HCT116 (cell line): ENCODE measurements at regions not wholly inside any gene's neighbourhood (a gene's known extent, or its start where the extent isn't known, plus 50 kb on each side); places are given as distances from the start of the nearest gene placed in this dataset.

Source experiments
- ATAC-seq: fragments of 200-7000 bp; cut with Tn5 transposase; 2 replicates; pipeline ENCODE4 v1.9.1; 2020; ENCODE audit warnings: mild to moderate bottlenecking, moderate library complexity
- BruUV-seq: library from RNA; stranded (reverse); fragments of 400-500 nt; replicated peaks from 2 replicates; lab custom pipeline; 2021; lab: Mats Ljungman, UMichigan
- CTCF ChIA-PET: fragments of 300-600 bp; sonication (Branson Sonifier 250); formaldehyde crosslinking; loops from one replicate; lab custom pipeline; 2021; ENCODE audit warnings: antibody characterized with exemption; lab: Charles Lee
- POLR2A ChIA-PET: fragments of 300-600, 350-600 bp; sonication (Branson Sonifier 250); formaldehyde crosslinking; loops from one replicate; lab custom pipeline; 2021; ENCODE audit warnings: antibody characterized with exemption; lab: Charles Lee
- RAD21 ChIA-PET, 2 experiments: fragments of 300-600 bp; sonication (Branson Sonifier 250); formaldehyde crosslinking; loops; one replicate each; lab custom pipeline; 2023; ENCODE audit warnings: low total read pairs in 2 of 2; ENCODE audit not compliant: uncharacterized antibody in 2 of 2, unreplicated experiment in 2 of 2, low non-redundant PET in 1 of 2; lab: Charles Lee
- DNase-seq: peaks from one replicate; pipeline ENCODE4 v3.0.0-alpha.2; 2010; ENCODE audit warnings: low read depth, low spot score
- H2AFZ ChIP-seq: fragments of 200-600 bp; shearing (Covaris generic), sonication (generic); 2 replicates; pipeline ENCODE4 v1.6.1; 2017; ENCODE audit warnings: low read depth, mixed run types, mixed read lengths, antibody characterized with exemption, low read length; ENCODE audit not compliant: poor library complexity, severe bottlenecking
- H3K27ac ChIP-seq: 2 replicates; pipeline ENCODE4 v1.5.1; 2012; ENCODE audit warnings: low read depth, low read length
- H3K27me3 ChIP-seq: fragments of 200-600 bp; sonication (generic); 2 replicates; pipeline ENCODE4 v1.6.1; 2016; ENCODE audit warnings: mixed run types, low read length, mixed read lengths; ENCODE audit not compliant: insufficient read depth
- H3K36me3 ChIP-seq, 2 experiments: fragments of 200-500 bp in 1 of 2; fragments of 200-600 bp in 1 of 2; sonication (Bioruptor generic) in 1 of 2; sonication (generic) in 1 of 2; 2 replicates each; pipeline versions ENCODE4 v1.5.1 to v1.6.1; 2014 to 2016; ENCODE audit warnings: low read length in 2 of 2, inconsistent platforms in 1 of 2, mixed read lengths in 1 of 2, mixed run types in 1 of 2; ENCODE audit not compliant: insufficient read depth in 2 of 2, control insufficient read depth in 1 of 2
- H3K4me1 ChIP-seq, 2 experiments: fragments of 200-600 bp in 1 of 2; sonication (generic) in 1 of 2; 2 replicates each; pipeline versions ENCODE4 v1.5.1 to v1.6.1; 2012 to 2017; ENCODE audit warnings: low read length in 2 of 2, inconsistent platforms in 1 of 2, mild to moderate bottlenecking in 1 of 2, mixed read lengths in 1 of 2, mixed run types in 1 of 2, moderate library complexity in 1 of 2; ENCODE audit not compliant: insufficient read depth in 2 of 2, control insufficient read depth in 1 of 2
- H3K4me2 ChIP-seq: fragments of 200-600 bp; sonication (generic); 2 replicates; pipeline ENCODE4 v1.6.1; 2017; ENCODE audit warnings: mixed run types, low read length, mixed read lengths
- H3K4me3 ChIP-seq, 2 experiments: fragments of 200-600 bp in 1 of 2; sonication (generic) in 1 of 2; replicated peaks in 1 of 2; 2 replicates each; pipeline ENCODE4 v1.5.1; 2011 to 2016; ENCODE audit warnings: low read length in 2 of 2, control low read depth in 1 of 2, low read depth in 1 of 2, mild to moderate bottlenecking in 1 of 2, mixed read lengths in 1 of 2, mixed run types in 1 of 2
- H3K79me2 ChIP-seq: fragments of 200-600 bp; sonication (generic); 2 replicates; pipeline ENCODE4 v1.6.1; 2017; ENCODE audit warnings: mild to moderate bottlenecking, mixed run types, low read length, moderate library complexity, mixed read lengths; ENCODE audit not compliant: insufficient read depth
- H3K9ac ChIP-seq: fragments of 200-600 bp; sonication (generic); 2 replicates; pipeline ENCODE4 v1.6.1; 2016; ENCODE audit warnings: low read length, mixed read lengths
- H3K9me2 ChIP-seq: fragments of 200-600 bp; sonication (generic), shearing (Covaris generic); 2 replicates; pipeline ENCODE4 v1.6.1; 2017; ENCODE audit warnings: mixed run types, mild to moderate bottlenecking, moderate library complexity; ENCODE audit not compliant: insufficient read depth
- H3K9me3 ChIP-seq, 2 experiments: fragments of 200-500 bp in 1 of 2; fragments of 200-600 bp in 1 of 2; sonication (Bioruptor generic) in 1 of 2; sonication (generic) in 1 of 2; 2 replicates each; pipeline ENCODE4 v1.6.1; 2014 to 2017; ENCODE audit warnings: low read length in 2 of 2, mixed read lengths in 2 of 2, inconsistent platforms in 1 of 2, low read depth in 1 of 2, mild to moderate bottlenecking in 1 of 2, mixed run types in 1 of 2, moderate library complexity in 1 of 2; ENCODE audit not compliant: control insufficient read depth in 1 of 2, insufficient read depth in 1 of 2
- H4K20me1 ChIP-seq: fragments of 200-600 bp; sonication (generic), shearing (Covaris generic); 2 replicates; pipeline ENCODE4 v1.6.1; 2017; ENCODE audit warnings: mixed run types, mild to moderate bottlenecking, moderate library complexity; ENCODE audit not compliant: insufficient read depth
- ELF1 ChIP-seq: IDR thresholded peaks from 2 replicates; pipeline ENCODE4 v1.6.1; 2012; ENCODE audit warnings: low read depth, borderline replicate concordance
- RAD21 ChIP-seq: IDR thresholded peaks from 2 replicates; pipeline ENCODE4 v1.6.1; 2012; ENCODE audit warnings: low read depth, mild to moderate bottlenecking
- REST ChIP-seq: IDR thresholded peaks from 2 replicates; pipeline ENCODE4 v1.6.1; 2012; ENCODE audit warnings: low read depth
- YY1 ChIP-seq: IDR thresholded peaks from 2 replicates; pipeline ENCODE4 v1.6.1; 2011; ENCODE audit warnings: low read length, low read depth, moderate library complexity, mild to moderate bottlenecking; ENCODE audit not compliant: insufficient replicate concordance; ENCODE audit errors: extremely low read depth
- ZFX ChIP-seq: fragments of 450-650 bp; IDR thresholded peaks from 2 replicates; pipeline ENCODE4 v1.6.1; 2017
- intact Hi-C: fragments of 100-400 bp; cut with micrococcal nuclease; formaldehyde crosslinking; loops from 2 replicates; pipeline ENCODE4 v1.10.0; 2022

GRCh38 chr2:35933031-35933430 lies 422.5 kb upstream of the CRIM1 start:
- no peaks in the 10 kb centered on the region for H3K4me1 ChIP-seq
- H3K9me2 ChIP-seq: no peaks in the 10 kb centered on the region
- no peaks in the 10 kb centered on the region for H3K9me3 ChIP-seq
- no TSS peak for BruUV-seq
- no peak for DNase-seq
- no peaks in the 10 kb centered on the region for H4K20me1 ChIP-seq
- no peak overlapping the region for H3K27ac ChIP-seq
- ChIA-PET RAD21 (no interaction called here), POLR2A (no interaction called here), CTCF (no interaction called here)
- H3K36me3 ChIP-seq: no peaks in the 10 kb centered on the region
- H3K9ac ChIP-seq: no peak overlapping the region
- H3K4me2 ChIP-seq: no peak overlapping the region
- no peak for ATAC-seq
- H3K27me3 ChIP-seq: no peaks in the 10 kb centered on the region
- no peak overlapping the region for H3K4me3 ChIP-seq
- H2AFZ ChIP-seq: no peak overlapping the region
- TF ChIP-seq RAD21: no peak
- TF ChIP-seq, all 23 proteins: peak for 0
- no peaks in the 10 kb centered on the region for H3K79me2 ChIP-seq
- intact Hi-C loops: no loop called here

GRCh38 chr2:35932276-35932963 lies 423.2 kb upstream of the CRIM1 start:
- no peak overlapping the region for H3K9ac ChIP-seq
- TF ChIP-seq YY1 (no peak), ELF1 (no peak), ZFX (no peak), REST (no peak)
- no peak overlapping the region for H3K4me3 ChIP-seq
- no peaks in the 10 kb centered on the region for H3K27me3 ChIP-seq
- no peaks in the 10 kb centered on the region for H3K4me1 ChIP-seq
- H3K27ac ChIP-seq: no peak overlapping the region
- intact Hi-C loops: no loop called here
- ATAC-seq (no peak), DNase-seq (no peak)
- no peaks in the 10 kb centered on the region for H3K79me2 ChIP-seq
- H3K9me2 ChIP-seq: no peaks in the 10 kb centered on the region
- H3K4me2 ChIP-seq: no peak overlapping the region
- ChIA-PET RAD21 (no interaction called here), POLR2A (no interaction called here), CTCF (no interaction called here)
- H3K9me3 ChIP-seq: no peaks in the 10 kb centered on the region
- H4K20me1 ChIP-seq: no peaks in the 10 kb centered on the region
- BruUV-seq: no TSS peak
- no peaks in the 10 kb centered on the region for H3K36me3 ChIP-seq
- no peak overlapping the region for H2AFZ ChIP-seq
